HEK293T (cell line): ENCODE measurements at regions not wholly inside any gene's neighbourhood (a gene's known extent, or its start where the extent isn't known, plus 50 kb on each side); places are given as distances from the start of the nearest gene placed in this dataset.

Experiments
- BHLHE40 ChIP-seq: fragments of 450-650 bp; IDR thresholded peaks from 2 replicates; pipeline ENCODE4 v1.6.1; 2016; ENCODE audit warnings: mild to moderate bottlenecking, moderate library complexity, borderline replicate concordance
- CTBP1 ChIP-seq: fragments of 450-650 bp; IDR thresholded peaks from 2 replicates; pipeline ENCODE4 v1.6.1; 2016; ENCODE audit warnings: borderline replicate concordance
- FOXA1 ChIP-seq: fragments of 450-650 bp; IDR thresholded peaks from 2 replicates; pipeline ENCODE4 v1.6.1; 2016; ENCODE audit warnings: mild to moderate bottlenecking
- FOXK2 ChIP-seq: fragments of 450-650 bp; IDR thresholded peaks from 2 replicates; pipeline ENCODE4 v1.6.1; 2016; ENCODE audit warnings: mild to moderate bottlenecking
- FOXM1 ChIP-seq: fragments of 450-650 bp; IDR thresholded peaks from 2 replicates; pipeline ENCODE4 v1.6.1; 2017; ENCODE audit warnings: mild to moderate bottlenecking, borderline replicate concordance
- LEF1 ChIP-seq: fragments of 450-650 bp; IDR thresholded peaks from 2 replicates; pipeline ENCODE4 v1.6.1; 2017; ENCODE audit warnings: mild to moderate bottlenecking, borderline replicate concordance
- NFRKB ChIP-seq: fragments of 450-650 bp; IDR thresholded peaks from 2 replicates; pipeline ENCODE4 v1.6.1; 2016; ENCODE audit warnings: mild to moderate bottlenecking, moderate library complexity
- SP1 ChIP-seq: fragments of 450-650 bp; IDR thresholded peaks from 2 replicates; pipeline ENCODE4 v1.6.1; 2017
- SUZ12 ChIP-seq: fragments of 450-650 bp; IDR thresholded peaks from 2 replicates; pipeline ENCODE4 v1.6.1; 2016; ENCODE audit warnings: mild to moderate bottlenecking
- ZNF384 ChIP-seq: fragments of 450-650 bp; IDR thresholded peaks from 2 replicates; pipeline ENCODE4 v1.6.1; 2016

- TF ChIP-seq CTBP1, result no peak
- no peak for TF ChIP-seq SP1
- no peak for TF ChIP-seq ZNF384
- no peak for TF ChIP-seq NFRKB
- TF ChIP-seq SUZ12, result no peak
- TF ChIP-seq BHLHE40, result no peak
- TF ChIP-seq FOXM1, result no peak
- no peak for TF ChIP-seq FOXK2
- no peak for TF ChIP-seq LEF1
- no peak for TF ChIP-seq FOXA1
These were observed 120.5 kb upstream of the C1GALT1C1 start for GRCh38 chrX:120750381-120750780.
